DND-41 (cell line): ENCODE measurements at regions not wholly inside any gene's neighbourhood (a gene's known extent, or its start where the extent isn't known, plus 50 kb on each side); places are given as distances from the start of the nearest gene placed in this dataset.

ENCODE experiments used
- ATAC-seq: fragments of 200-7000 bp; cut with Tn5 transposase; 3 replicates; pipeline ENCODE4 v1.9.1; 2021; ENCODE audit warnings: low read depth; ENCODE audit not compliant: insufficient read depth
- DNase-seq: peaks from one replicate; pipeline ENCODE4 v3.0.0-alpha.2; 2020
- H2AFZ ChIP-seq: 2 replicates; pipeline ENCODE4 v1.6.0; 2012; ENCODE audit warnings: low read depth, low read length
- H3K27ac ChIP-seq: 2 replicates; pipeline ENCODE4 v1.5.1; 2012; ENCODE audit warnings: low read length, inconsistent platforms
- H3K27me3 ChIP-seq: fragments of 200-600 bp; sonication (generic); 2 replicates; pipeline ENCODE4 v1.6.0; 2012; ENCODE audit warnings: low read length, mild to moderate bottlenecking, inconsistent platforms; ENCODE audit not compliant: insufficient read depth, poor library complexity
- H3K36me3 ChIP-seq: 2 replicates; pipeline ENCODE4 v1.5.1; 2012; ENCODE audit warnings: low read length, inconsistent platforms; ENCODE audit not compliant: insufficient read depth
- H3K4me1 ChIP-seq: 2 replicates; pipeline ENCODE4 v1.5.1; 2012; ENCODE audit warnings: mild to moderate bottlenecking, low read length; ENCODE audit not compliant: insufficient read depth
- H3K4me2 ChIP-seq: 2 replicates; pipeline ENCODE4 v1.6.0; 2012; ENCODE audit warnings: mild to moderate bottlenecking, moderate library complexity, low read length, inconsistent platforms; ENCODE audit not compliant: insufficient read depth
- H3K4me3 ChIP-seq, 2 experiments: fragments of 200-600 bp in 1 of 2; shearing (Covaris generic) in 1 of 2; 2 replicates each; pipeline ENCODE4 v1.5.1; 2012 to 2016; ENCODE audit warnings: inconsistent platforms in 2 of 2, low read length in 2 of 2, mild to moderate bottlenecking in 2 of 2, low read depth in 1 of 2, moderate library complexity in 1 of 2
- H3K79me2 ChIP-seq: 2 replicates; pipeline ENCODE4 v1.6.0; 2012; ENCODE audit warnings: low read length, inconsistent platforms; ENCODE audit not compliant: insufficient read depth
- H3K9ac ChIP-seq: 2 replicates; pipeline ENCODE4 v1.6.0; 2012; ENCODE audit warnings: low read depth, mild to moderate bottlenecking, inconsistent platforms, low read length, moderate library complexity
- H3K9me3 ChIP-seq: 2 replicates; pipeline ENCODE4 v1.5.1; 2012; ENCODE audit warnings: low read length, moderate library complexity, mild to moderate bottlenecking, inconsistent platforms; ENCODE audit not compliant: insufficient read depth, severe bottlenecking
- H4K20me1 ChIP-seq: 2 replicates; pipeline ENCODE4 v1.6.0; 2012; ENCODE audit warnings: low read length; ENCODE audit not compliant: insufficient read depth
- EZH2 ChIP-seq: IDR thresholded peaks from 3 replicates; pipeline ENCODE4 v1.6.1; 2012; ENCODE audit warnings: borderline replicate concordance, low read depth, mild to moderate bottlenecking, moderate library complexity, low read length, inconsistent platforms; ENCODE audit not compliant: severe bottlenecking
- TF ChIP-seq, protein P1 (sequence below): IDR thresholded peaks from 2 replicates; pipeline ENCODE4 v1.5.1; 2012; ENCODE audit warnings: borderline replicate concordance, low read length, moderate library complexity, mild to moderate bottlenecking; ENCODE audit not compliant: poor library complexity, severe bottlenecking; ENCODE audit errors: extremely low read depth

DNA sequence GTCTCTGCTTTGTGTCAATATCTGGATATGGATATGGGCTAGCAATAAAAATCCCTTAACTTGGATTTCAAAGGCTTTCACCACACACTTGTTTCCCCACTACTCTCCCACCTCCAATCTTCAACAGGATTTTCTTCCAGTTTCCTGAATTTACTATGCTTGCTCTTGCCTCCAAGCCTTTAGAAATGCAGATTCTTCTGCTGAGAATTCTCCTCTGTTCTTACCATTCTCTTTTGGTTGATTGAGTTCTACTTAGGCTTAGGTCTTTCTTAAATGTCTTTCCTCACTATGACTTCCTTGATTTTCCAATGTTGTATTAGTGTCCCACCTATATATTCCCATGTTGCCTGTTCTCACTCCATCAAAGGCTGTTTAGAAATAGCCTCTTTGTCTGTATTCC, 1502.4 kb upstream of the TENM4 start:
- TF ChIP-seq, protein P1, sequence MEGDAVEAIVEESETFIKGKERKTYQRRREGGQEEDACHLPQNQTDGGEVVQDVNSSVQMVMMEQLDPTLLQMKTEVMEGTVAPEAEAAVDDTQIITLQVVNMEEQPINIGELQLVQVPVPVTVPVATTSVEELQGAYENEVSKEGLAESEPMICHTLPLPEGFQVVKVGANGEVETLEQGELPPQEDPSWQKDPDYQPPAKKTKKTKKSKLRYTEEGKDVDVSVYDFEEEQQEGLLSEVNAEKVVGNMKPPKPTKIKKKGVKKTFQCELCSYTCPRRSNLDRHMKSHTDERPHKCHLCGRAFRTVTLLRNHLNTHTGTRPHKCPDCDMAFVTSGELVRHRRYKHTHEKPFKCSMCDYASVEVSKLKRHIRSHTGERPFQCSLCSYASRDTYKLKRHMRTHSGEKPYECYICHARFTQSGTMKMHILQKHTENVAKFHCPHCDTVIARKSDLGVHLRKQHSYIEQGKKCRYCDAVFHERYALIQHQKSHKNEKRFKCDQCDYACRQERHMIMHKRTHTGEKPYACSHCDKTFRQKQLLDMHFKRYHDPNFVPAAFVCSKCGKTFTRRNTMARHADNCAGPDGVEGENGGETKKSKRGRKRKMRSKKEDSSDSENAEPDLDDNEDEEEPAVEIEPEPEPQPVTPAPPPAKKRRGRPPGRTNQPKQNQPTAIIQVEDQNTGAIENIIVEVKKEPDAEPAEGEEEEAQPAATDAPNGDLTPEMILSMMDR = no peak
- no peak for TF ChIP-seq EZH2
- Histone ChIP-seq H4K20me1 (no peaks in the 10 kb centered on the region), H3K36me3 (no peaks in the 10 kb centered on the region), H3K27ac (no peak overlapping the region), H3K9me3 (no peaks in the 10 kb centered on the region), H3K79me2 (no peaks in the 10 kb centered on the region), H3K4me2 (no peak overlapping the region), H3K4me1 (no peaks in the 10 kb centered on the region), H3K9ac (no peak overlapping the region), H2AFZ (no peak overlapping the region), H3K27me3 (no peaks in the 10 kb centered on the region), H3K4me3 (no peak overlapping the region)
- ATAC-seq (no peak), DNase-seq (no peak)

DNA sequence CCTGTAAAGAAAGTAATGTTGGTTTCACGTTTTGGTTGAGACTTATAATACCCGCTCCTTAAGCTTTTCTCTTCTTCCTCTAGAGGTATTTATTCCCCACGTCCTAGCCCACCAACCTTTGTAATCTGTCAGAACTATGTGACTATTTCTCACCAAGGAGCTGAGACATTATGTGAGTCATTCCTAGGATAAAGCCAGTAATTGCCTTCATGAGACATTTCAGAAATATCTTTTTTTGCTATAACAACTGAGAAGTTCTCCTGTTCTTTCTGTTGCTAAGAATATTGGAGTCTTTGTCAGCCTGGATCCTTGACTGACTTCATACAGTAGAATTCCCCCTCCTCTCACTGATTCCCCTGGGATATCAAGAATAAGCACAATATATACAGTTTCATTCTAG, 1497.0 kb upstream of the TENM4 start:
- no peak for TF ChIP-seq EZH2
- TF ChIP-seq, protein P1 = no peak
- Histone ChIP-seq H3K79me2 (no peaks in the 10 kb centered on the region), H3K4me2 (no peak overlapping the region)

DNA sequence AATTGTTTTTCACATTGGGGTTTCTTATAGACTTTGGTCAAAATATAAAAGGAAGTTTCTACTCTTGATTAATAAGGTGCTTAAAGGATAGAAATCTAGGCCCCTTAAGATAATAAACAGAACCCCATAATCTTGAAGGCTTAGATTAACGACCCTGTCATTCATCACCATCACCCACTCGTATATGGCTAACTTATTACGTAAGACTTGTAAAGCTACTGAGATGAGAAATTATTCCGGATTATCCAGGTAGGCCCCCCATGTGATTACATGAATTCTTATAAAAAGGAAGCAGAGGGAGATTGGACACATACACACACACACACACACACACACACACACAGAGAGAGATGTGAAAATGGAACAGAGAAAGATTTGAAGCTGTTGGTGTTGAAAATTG, 1489.2 kb upstream of the TENM4 start:
- no peaks in the 10 kb centered on the region for H3K4me1 ChIP-seq
- H3K36me3 ChIP-seq = no peaks in the 10 kb centered on the region
- ATAC-seq = no peak
- DNase-seq = no peak
- TF ChIP-seq, protein P1 = no peak
- TF ChIP-seq EZH2 = no peak
- no peaks in the 10 kb centered on the region for H3K9me3 ChIP-seq
- no peak overlapping the region for H3K4me2 ChIP-seq
- no peak overlapping the region for H2AFZ ChIP-seq
- H3K27me3 ChIP-seq = no peaks in the 10 kb centered on the region
- H3K4me3 ChIP-seq = no peak overlapping the region
- no peak overlapping the region for H3K27ac ChIP-seq
- H3K79me2 ChIP-seq = no peaks in the 10 kb centered on the region
- no peak overlapping the region for H3K9ac ChIP-seq
- no peaks in the 10 kb centered on the region for H4K20me1 ChIP-seq

More for the DNA sequence above, 1497.0 kb upstream of the TENM4 start:
- Histone ChIP-seq H3K4me1 (no peaks in the 10 kb centered on the region), H3K9me3 (no peaks in the 10 kb centered on the region), H2AFZ (no peak overlapping the region), H3K9ac (no peak overlapping the region), H3K36me3 (no peaks in the 10 kb centered on the region), H3K27ac (no peak overlapping the region), H4K20me1 (no peaks in the 10 kb centered on the region), H3K27me3 (no peaks in the 10 kb centered on the region), H3K4me3 (no peak overlapping the region)
- DNase-seq (no peak), ATAC-seq (no peak)
